ENCODE measurements at regions not wholly inside any gene's neighbourhood (a gene's known extent, or its start where the extent isn't known, plus 50 kb on each side); places are given as distances from the start of the nearest gene placed in this dataset.

GRCh38 chr7:108947526-108947925 lies 377.9 kb downstream of the DNAJB9 start:
- Mint-ChIP-seq H3K4me3 (no peak overlapping the region), H3K27ac (no peak overlapping the region), H3K4me1 (peaks cover 4% of the 10 kb centered on the region), H3K36me3 (no peaks in the 10 kb centered on the region), H3K27me3 (ENCODE audit: low read depth) (no peaks in the 10 kb centered on the region), H3K9me3 (peaks cover 12% of the 10 kb centered on the region)
- DNase-seq (ENCODE audit: low spot score in 2 of 2, unreplicated experiment in 2 of 2) = no peak
- TF ChIP-seq CTCF (IDR thresholded peaks at IDR 0.05; ENCODE audit: unreplicated experiment) = no peak

- DNase-seq (ENCODE audit: low spot score in 2 of 2, unreplicated experiment in 2 of 2) = no peak
- Mint-ChIP-seq H3K4me3 (no peak overlapping the region), H3K36me3 (no peaks in the 10 kb centered on the region), H3K4me1 (peaks cover 21% of the 10 kb centered on the region), H3K27ac (no peak overlapping the region), H3K9me3 (no peaks in the 10 kb centered on the region), H3K27me3 (ENCODE audit: low read depth) (no peaks in the 10 kb centered on the region)
- no peak for TF ChIP-seq CTCF (IDR thresholded peaks at IDR 0.05; ENCODE audit: unreplicated experiment)
Measured at GRCh38 chr7:108972004-108972403, 402.3 kb downstream of the DNAJB9 start.

GRCh38 chr7:108973075-108973474 lies 403.4 kb downstream of the DNAJB9 start:
- Mint-ChIP-seq H3K27me3 (ENCODE audit: low read depth) (no peaks in the 10 kb centered on the region), H3K4me1 (peaks cover 21% of the 10 kb centered on the region), H3K4me3 (no peak overlapping the region), H3K36me3 (no peaks in the 10 kb centered on the region), H3K27ac (no peak overlapping the region), H3K9me3 (no peaks in the 10 kb centered on the region)
- no peak for TF ChIP-seq CTCF (IDR thresholded peaks at IDR 0.05; ENCODE audit: unreplicated experiment)
- no peak for DNase-seq (ENCODE audit: low spot score in 2 of 2, unreplicated experiment in 2 of 2)

GRCh38 chr7:108974641-108975040 lies 405.0 kb downstream of the DNAJB9 start:
- Mint-ChIP-seq H3K36me3 (peaks cover 5% of the 10 kb centered on the region), H3K27ac (no peak overlapping the region), H3K27me3 (ENCODE audit: low read depth) (no peaks in the 10 kb centered on the region), H3K9me3 (peaks cover 6% of the 10 kb centered on the region), H3K4me1 (peaks cover 18% of the 10 kb centered on the region), H3K4me3 (no peak overlapping the region)
- DNase-seq (ENCODE audit: low spot score in 2 of 2, unreplicated experiment in 2 of 2) = no peak
- TF ChIP-seq CTCF (IDR thresholded peaks at IDR 0.05; ENCODE audit: unreplicated experiment) = no peak

- TF ChIP-seq CTCF (IDR thresholded peaks at IDR 0.05; ENCODE audit: unreplicated experiment) = no peak
- H3K36me3 Mint-ChIP-seq = peaks cover 2% of the 10 kb centered on the region
- H3K4me3 Mint-ChIP-seq = no peak overlapping the region
- DNase-seq (ENCODE audit: low spot score in 2 of 2, unreplicated experiment in 2 of 2) = no peak
- H3K27ac Mint-ChIP-seq = no peak overlapping the region
- H3K4me1 Mint-ChIP-seq = no peaks in the 10 kb centered on the region
- no peaks in the 10 kb centered on the region for H3K27me3 Mint-ChIP-seq (ENCODE audit: low read depth)
- peaks cover 15% of the 10 kb centered on the region for H3K9me3 Mint-ChIP-seq
Measured at GRCh38 chr7:108985037-108985436, 415.4 kb downstream of the DNAJB9 start.

- Mint-ChIP-seq H3K27me3 (ENCODE audit: low read depth) (no peaks in the 10 kb centered on the region), H3K36me3 (no peaks in the 10 kb centered on the region), H3K27ac (no peak overlapping the region), H3K9me3 (no peaks in the 10 kb centered on the region), H3K4me3 (no peak overlapping the region), H3K4me1 (peaks cover 6% of the 10 kb centered on the region)
- no peak for DNase-seq (ENCODE audit: low spot score in 2 of 2, unreplicated experiment in 2 of 2)
- TF ChIP-seq CTCF (IDR thresholded peaks at IDR 0.05; ENCODE audit: unreplicated experiment) = no peak
Measured at GRCh38 chr7:108989319-108989718, 419.6 kb downstream of the DNAJB9 start.

Data from mesothelial cell of epicardium (in vitro differentiated cells).